CD14-positive monocyte (primary cell): ENCODE measurements at regions not wholly inside any gene's neighbourhood (a gene's known extent, or its start where the extent isn't known, plus 50 kb on each side); places are given as distances from the start of the nearest gene placed in this dataset.

Experiments used
- DNase-seq, 3 donors: peaks; one replicate each; pipeline ENCODE4 v3.0.0-alpha.2; 2011 to 2022
- H2AFZ ChIP-seq: 2 replicates; pipeline ENCODE4 v1.6.0; 2012; ENCODE audit warnings: mild to moderate bottlenecking, low read depth, low read length, inconsistent platforms; ENCODE audit not compliant: insufficient read depth, poor library complexity, severe bottlenecking
- H3K27ac ChIP-seq, 2 donors: 1 replicate in 1 of 2; 2 replicates in 1 of 2; pipeline ENCODE4 v1.5.1; 2012 to 2013; ENCODE audit warnings: low read length in 2 of 2, control low read depth in 1 of 2, inconsistent platforms in 1 of 2, low read depth in 1 of 2, mild to moderate bottlenecking in 1 of 2
- H3K27me3 ChIP-seq, 2 donors: one replicate each; pipeline versions ENCODE4 v1.6.0 to v1.6.1; 2011 to 2013; ENCODE audit warnings: low read length in 2 of 2; ENCODE audit not compliant: control insufficient read depth in 2 of 2, insufficient read depth in 2 of 2
- H3K36me3 ChIP-seq, 2 donors: replicated peaks in 1 of 2; 1 replicate in 1 of 2; 2 replicates in 1 of 2; pipeline versions ENCODE4 v1.5.1 to v1.6.1; 2012 to 2013; ENCODE audit warnings: low read length in 2 of 2, control low read depth in 1 of 2, inconsistent platforms in 1 of 2, mild to moderate bottlenecking in 1 of 2; ENCODE audit not compliant: insufficient read depth in 2 of 2, control insufficient read depth in 1 of 2
- H3K4me1 ChIP-seq, 2 donors: 1 replicate in 1 of 2; 2 replicates in 1 of 2; pipeline versions ENCODE4 v1.5.1 to v1.6.1; 2012 to 2013; ENCODE audit warnings: low read length in 2 of 2, control low read depth in 1 of 2, inconsistent platforms in 1 of 2, mild to moderate bottlenecking in 1 of 2, moderate library complexity in 1 of 2; ENCODE audit not compliant: insufficient read depth in 2 of 2, control insufficient read depth in 1 of 2
- H3K4me2 ChIP-seq: replicated peaks from 2 replicates; pipeline ENCODE3; 2012; ENCODE audit warnings: low read length, moderate library complexity, mild to moderate bottlenecking; ENCODE audit not compliant: poor library complexity, severe bottlenecking; ENCODE audit errors: extremely low read depth
- H3K4me3 ChIP-seq, 3 experiments: fragments of 200-600 bp in 1 of 3; sonication (generic) in 1 of 3; replicated peaks in 1 of 3; 1 replicate in 2 of 3; 2 replicates in 1 of 3; pipeline ENCODE4 v1.5.1; 2011 to 2013; ENCODE audit warnings: low read length in 3 of 3, mild to moderate bottlenecking in 3 of 3, control low read depth in 2 of 3, low read depth in 2 of 3, inconsistent platforms in 1 of 3, moderate library complexity in 1 of 3
- H3K79me2 ChIP-seq: 2 replicates; pipeline ENCODE4 v1.6.0; 2012; ENCODE audit warnings: mild to moderate bottlenecking, control low read depth, inconsistent platforms, low read length, moderate library complexity; ENCODE audit not compliant: insufficient read depth
- H3K9ac ChIP-seq: 2 replicates; pipeline ENCODE4 v1.6.0; 2017; ENCODE audit warnings: low read length, mild to moderate bottlenecking; ENCODE audit not compliant: insufficient read depth, poor library complexity, severe bottlenecking
- H3K9me3 ChIP-seq, 2 donors: replicated peaks in 1 of 2; 1 replicate in 1 of 2; 2 replicates in 1 of 2; pipeline versions ENCODE4 v1.5.1 to v1.6.1; 2012 to 2013; ENCODE audit warnings: low read length in 2 of 2, control low read depth in 1 of 2; ENCODE audit not compliant: control insufficient read depth in 1 of 2, insufficient read depth in 1 of 2
- H4K20me1 ChIP-seq: 2 replicates; pipeline ENCODE4 v1.6.0; 2012; ENCODE audit warnings: mild to moderate bottlenecking, low read length, control low read depth, moderate library complexity; ENCODE audit not compliant: insufficient read depth
- H3K27ac Mint-ChIP-seq, 7 donors: one replicate each; pipeline ENCODE4 v1.8.0; 2020; ENCODE audit warnings: mild to moderate bottlenecking in 7 of 7, mixed read lengths in 7 of 7, moderate library complexity in 6 of 7, inconsistent platforms in 2 of 7
- H3K27me3 Mint-ChIP-seq, 3 donors: one replicate each; pipeline ENCODE4 v1.8.0; 2021 to 2022; ENCODE audit warnings: low read depth in 3 of 3, mild to moderate bottlenecking in 3 of 3, mixed read lengths in 3 of 3, moderate library complexity in 3 of 3, inconsistent platforms in 1 of 3
- H3K36me3 Mint-ChIP-seq, 2 donors: one replicate each; pipeline ENCODE4 v1.8.0; 2020; ENCODE audit warnings: mixed read lengths in 2 of 2, inconsistent platforms in 1 of 2, mild to moderate bottlenecking in 1 of 2
- H3K4me1 Mint-ChIP-seq: one replicate; pipeline ENCODE4 v1.8.0; 2020; ENCODE audit warnings: mild to moderate bottlenecking, mixed read lengths
- H3K4me3 Mint-ChIP-seq, 2 donors: one replicate each; pipeline ENCODE4 v1.8.0; 2020; ENCODE audit warnings: mild to moderate bottlenecking in 2 of 2, mixed read lengths in 2 of 2, moderate library complexity in 1 of 2
- H3K9me3 Mint-ChIP-seq, 7 donors: one replicate each; pipeline ENCODE4 v1.8.0; 2020 to 2022; ENCODE audit warnings: mixed read lengths in 7 of 7, mild to moderate bottlenecking in 6 of 7, moderate library complexity in 6 of 7, inconsistent platforms in 2 of 7
- WGBS: methylation state at CpG from one replicate; pipeline ENCODE4 v1.1.5; 2013; ENCODE audit warnings: missing lambda C conversion rate; ENCODE audit not compliant: insufficient coverage; 5-methylcytosine and 5-hydroxymethylcytosine counted together
- intact Hi-C, 2 donors: fragments of 100-400 bp; cut with micrococcal nuclease; formaldehyde crosslinking; loops; one replicate each; pipeline versions ENCODE4 v1.15.0 to v1.15.1; 2023
- TF ChIP-seq, protein P1 (sequence below): fragments of 200-600 bp; IDR thresholded peaks from one replicate; pipeline ENCODE4 v1.8.0; 2022; ENCODE audit warnings: antibody characterized with exemption, mild to moderate bottlenecking

DNA sequence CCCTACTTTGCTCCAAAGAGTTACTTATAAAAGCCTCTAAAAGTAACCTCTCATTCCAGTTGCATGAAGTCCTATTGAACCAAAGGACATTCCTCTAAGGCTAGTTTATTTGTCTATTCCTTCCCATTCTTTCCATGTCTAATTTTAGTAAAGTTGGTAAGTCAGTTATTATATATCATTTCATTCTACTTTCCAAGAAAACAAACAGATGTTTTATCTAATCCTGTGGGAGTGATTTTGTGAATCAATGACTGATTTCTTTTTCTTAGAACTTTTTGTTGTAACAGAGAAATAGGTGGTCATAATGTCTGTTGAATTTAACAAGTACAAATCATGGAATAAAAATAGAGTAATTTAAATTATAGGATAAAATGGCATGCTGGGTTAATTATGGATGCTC is 286.3 kb downstream of the FSIP2 start:
- Histone ChIP-seq H3K9ac (no peak overlapping the region), H3K36me3 (no peaks in the 10 kb centered on the region), H3K9me3 (no peaks in the 10 kb centered on the region), H3K4me3 (no peak overlapping the region), H2AFZ (no peak overlapping the region), H3K4me1 (no peaks in the 10 kb centered on the region), H4K20me1 (no peaks in the 10 kb centered on the region), H3K27ac (no peak overlapping the region), H3K79me2 (no peaks in the 10 kb centered on the region), H3K4me2 (no peak overlapping the region), H3K27me3 (no peaks in the 10 kb centered on the region)
- TF ChIP-seq, protein P1, sequence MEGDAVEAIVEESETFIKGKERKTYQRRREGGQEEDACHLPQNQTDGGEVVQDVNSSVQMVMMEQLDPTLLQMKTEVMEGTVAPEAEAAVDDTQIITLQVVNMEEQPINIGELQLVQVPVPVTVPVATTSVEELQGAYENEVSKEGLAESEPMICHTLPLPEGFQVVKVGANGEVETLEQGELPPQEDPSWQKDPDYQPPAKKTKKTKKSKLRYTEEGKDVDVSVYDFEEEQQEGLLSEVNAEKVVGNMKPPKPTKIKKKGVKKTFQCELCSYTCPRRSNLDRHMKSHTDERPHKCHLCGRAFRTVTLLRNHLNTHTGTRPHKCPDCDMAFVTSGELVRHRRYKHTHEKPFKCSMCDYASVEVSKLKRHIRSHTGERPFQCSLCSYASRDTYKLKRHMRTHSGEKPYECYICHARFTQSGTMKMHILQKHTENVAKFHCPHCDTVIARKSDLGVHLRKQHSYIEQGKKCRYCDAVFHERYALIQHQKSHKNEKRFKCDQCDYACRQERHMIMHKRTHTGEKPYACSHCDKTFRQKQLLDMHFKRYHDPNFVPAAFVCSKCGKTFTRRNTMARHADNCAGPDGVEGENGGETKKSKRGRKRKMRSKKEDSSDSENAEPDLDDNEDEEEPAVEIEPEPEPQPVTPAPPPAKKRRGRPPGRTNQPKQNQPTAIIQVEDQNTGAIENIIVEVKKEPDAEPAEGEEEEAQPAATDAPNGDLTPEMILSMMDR, result no peak
- intact Hi-C loops, result no loop called here
- no peaks in the 10 kb centered on the region for H3K36me3 Mint-ChIP-seq
- H3K27ac Mint-ChIP-seq, result no peak overlapping the region
- peaks cover 5% of the 10 kb centered on the region for H3K4me1 Mint-ChIP-seq
- peaks cover 0 to 3% (median 0%) of the 10 kb centered on the region in 7 donors for H3K9me3 Mint-ChIP-seq
- no peak for DNase-seq
- no peaks in the 10 kb centered on the region for H3K27me3 Mint-ChIP-seq
- no peak overlapping the region for H3K4me3 Mint-ChIP-seq

DNA sequence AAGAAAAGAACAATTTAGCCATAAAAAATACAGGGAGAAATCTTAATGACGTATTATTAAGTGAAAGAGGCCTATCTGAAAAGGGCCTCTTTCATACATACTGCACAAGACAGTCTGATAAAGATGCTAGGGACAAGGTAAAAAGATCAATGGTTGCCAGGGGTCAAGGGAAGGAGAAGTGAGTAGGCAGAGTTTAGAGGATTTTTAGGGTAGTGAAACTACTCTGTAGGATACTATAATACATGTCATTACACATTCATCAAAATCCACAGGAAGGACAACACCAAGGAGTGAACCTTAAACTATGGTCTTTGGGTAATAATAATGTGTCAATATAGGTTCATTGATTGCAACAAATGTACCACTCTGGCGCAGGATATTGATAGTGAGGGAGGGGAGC is 289.3 kb downstream of the FSIP2 start:
- no peak overlapping the region for H2AFZ ChIP-seq
- no peaks in the 10 kb centered on the region for H3K36me3 Mint-ChIP-seq
- TF ChIP-seq, protein P1, result no peak
- no peaks in the 10 kb centered on the region for H3K79me2 ChIP-seq
- H4K20me1 ChIP-seq, result no peaks in the 10 kb centered on the region
- H3K36me3 ChIP-seq, result no peaks in the 10 kb centered on the region
- H3K9me3 ChIP-seq, result no peaks in the 10 kb centered on the region
- WGBS, result 89% methylated on average over 1 of the region's 2 CpGs
- DNase-seq, result no peak
- H3K27me3 Mint-ChIP-seq, result no peaks in the 10 kb centered on the region
- H3K4me1 Mint-ChIP-seq, result peaks cover 9% of the 10 kb centered on the region
- H3K4me2 ChIP-seq, result no peak overlapping the region
- H3K4me3 Mint-ChIP-seq, result no peak overlapping the region
- no peak overlapping the region for H3K4me3 ChIP-seq
- no peaks in the 10 kb centered on the region for H3K4me1 ChIP-seq
- no peak overlapping the region for H3K27ac ChIP-seq
- no peaks in the 10 kb centered on the region for H3K27me3 ChIP-seq
- H3K9ac ChIP-seq, result no peak overlapping the region
- intact Hi-C loops, result no loop called here
- H3K9me3 Mint-ChIP-seq, result peaks cover 0 to 3% (median 0%) of the 10 kb centered on the region in 7 donors
- H3K27ac Mint-ChIP-seq, result no peak overlapping the region
